ENCODE measurements at regions not wholly inside any gene's neighbourhood (a gene's known extent, or its start where the extent isn't known, plus 50 kb on each side); places are given as distances from the start of the nearest gene placed in this dataset.

GRCh38 chr4:129897111-129897510 is 801.2 kb downstream of the C4orf33 start:
- TF ChIP-seq SUZ12 (IDR thresholded peaks at IDR 0.05; ENCODE audit: extremely low read depth, insufficient read depth, insufficient read length) (no peak), YY1 (IDR thresholded peaks at IDR 0.05; ENCODE audit: insufficient read depth, insufficient read length) (no peak), ZNF274 (IDR thresholded peaks at IDR 0.05; ENCODE audit: low read depth, low read length) (no peak)
- Histone ChIP-seq H3K9me3 (ENCODE audit: insufficient read depth, low read length) (peaks cover 7% of the 10 kb centered on the region; the same call in 1 of the 2 replicates), H3K9ac (ENCODE audit: insufficient read length, low read depth) (no peak overlapping the region), H3K27me3 (ENCODE audit: insufficient read depth, insufficient read length) (no peaks in the 10 kb centered on the region), H3K36me3 (ENCODE audit: insufficient read depth, insufficient read length, low read length) (no peaks in the 10 kb centered on the region), H3K4me1 (ENCODE audit: insufficient read depth, insufficient read length) (no peaks in the 10 kb centered on the region), H3K4me3 (ENCODE audit: insufficient read length, low read depth) (no peak overlapping the region)
- no peak for DNase-seq (ENCODE audit: low read depth, low spot score)

DNA sequence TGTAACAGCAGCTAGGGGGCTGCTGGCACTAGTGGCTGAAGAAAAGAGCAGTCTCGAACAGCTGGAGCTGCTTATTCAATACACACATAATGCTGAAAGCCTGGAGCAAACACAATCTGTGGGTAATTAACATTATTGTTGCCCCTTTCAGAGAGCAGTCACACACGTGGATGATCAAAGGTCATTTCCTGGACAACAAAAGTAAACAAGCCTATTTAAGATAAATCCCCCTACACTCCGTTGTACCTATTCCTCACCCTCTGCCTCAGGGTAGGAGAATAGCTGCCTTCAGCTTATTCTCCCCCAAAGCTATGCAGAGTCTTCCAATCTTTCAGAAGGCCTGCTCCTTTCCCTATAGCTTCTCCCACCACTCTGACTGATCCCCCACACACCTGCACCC is 803.9 kb downstream of the C4orf33 start:
- Histone ChIP-seq H3K36me3 (ENCODE audit: insufficient read depth, insufficient read length, low read length) (no peaks in the 10 kb centered on the region), H3K9ac (ENCODE audit: insufficient read length, low read depth) (no peak overlapping the region), H3K27me3 (ENCODE audit: insufficient read depth, insufficient read length) (no peaks in the 10 kb centered on the region), H3K9me3 (ENCODE audit: insufficient read depth, low read length) (peaks cover 7% of the 10 kb centered on the region; the same call in 1 of the 2 replicates), H3K4me1 (ENCODE audit: insufficient read depth, insufficient read length) (no peaks in the 10 kb centered on the region), H3K4me3 (ENCODE audit: insufficient read length, low read depth) (no peak overlapping the region)
- no peak for TF ChIP-seq ZNF274 (IDR thresholded peaks at IDR 0.05; ENCODE audit: low read depth, low read length)
- TF ChIP-seq SUZ12 (IDR thresholded peaks at IDR 0.05; ENCODE audit: extremely low read depth, insufficient read depth, insufficient read length): no peak
- TF ChIP-seq YY1 (IDR thresholded peaks at IDR 0.05; ENCODE audit: insufficient read depth, insufficient read length): no peak
- no peak for DNase-seq (ENCODE audit: low read depth, low spot score)

DNA sequence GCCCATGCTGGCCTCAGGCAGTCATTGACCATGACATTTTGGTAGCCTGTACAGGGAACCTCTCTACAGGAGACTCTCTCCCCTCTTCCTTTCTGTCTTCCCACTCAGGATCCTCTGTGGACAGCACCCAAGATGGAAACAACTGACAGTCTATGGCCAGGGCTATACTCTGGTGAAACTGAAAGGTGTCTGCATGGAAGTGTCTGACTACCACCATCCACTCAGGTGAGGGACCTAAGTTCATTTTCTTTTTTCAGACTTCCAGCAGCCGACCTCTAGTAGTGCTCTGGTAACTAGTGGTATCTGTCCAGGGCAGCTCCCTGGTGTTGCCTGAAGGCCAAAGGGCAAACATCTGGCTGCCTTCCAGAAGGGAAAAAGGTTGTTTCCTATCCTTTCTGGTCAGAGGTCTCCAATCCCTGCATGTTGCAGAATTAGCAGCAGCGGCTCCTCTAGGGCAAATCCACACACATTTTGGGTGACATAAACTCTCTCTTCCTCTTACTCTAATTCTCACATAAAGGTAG is 804.5 kb downstream of the C4orf33 start:
- H3K4me1 ChIP-seq (ENCODE audit: insufficient read depth, insufficient read length): no peaks in the 10 kb centered on the region
- peaks cover 7% of the 10 kb centered on the region; the same call in 1 of the 2 replicates for H3K9me3 ChIP-seq (ENCODE audit: insufficient read depth, low read length)
- no peaks in the 10 kb centered on the region for H3K27me3 ChIP-seq (ENCODE audit: insufficient read depth, insufficient read length)
- TF ChIP-seq YY1 (IDR thresholded peaks at IDR 0.05; ENCODE audit: insufficient read depth, insufficient read length): no peak
- no peak for TF ChIP-seq ZNF274 (IDR thresholded peaks at IDR 0.05; ENCODE audit: low read depth, low read length)
- no peak for TF ChIP-seq SUZ12 (IDR thresholded peaks at IDR 0.05; ENCODE audit: extremely low read depth, insufficient read depth, insufficient read length)
- DNase-seq (ENCODE audit: low read depth, low spot score): no peak
- no peak overlapping the region for H3K9ac ChIP-seq (ENCODE audit: insufficient read length, low read depth)
- H3K4me3 ChIP-seq (ENCODE audit: insufficient read length, low read depth): no peak overlapping the region
- H3K36me3 ChIP-seq (ENCODE audit: insufficient read depth, insufficient read length, low read length): no peaks in the 10 kb centered on the region

GRCh38 chr4:129901205-129901604 is 805.3 kb downstream of the C4orf33 start:
- Histone ChIP-seq H3K36me3 (ENCODE audit: insufficient read depth, insufficient read length, low read length) (no peaks in the 10 kb centered on the region), H3K27me3 (ENCODE audit: insufficient read depth, insufficient read length) (no peaks in the 10 kb centered on the region), H3K4me1 (ENCODE audit: insufficient read depth, insufficient read length) (no peaks in the 10 kb centered on the region), H3K9ac (ENCODE audit: insufficient read length, low read depth) (no peak overlapping the region), H3K4me3 (ENCODE audit: insufficient read length, low read depth) (no peak overlapping the region), H3K9me3 (ENCODE audit: insufficient read depth, low read length) (peaks cover 7% of the 10 kb centered on the region; the same call in 1 of the 2 replicates)
- TF ChIP-seq ZNF274 (IDR thresholded peaks at IDR 0.05; ENCODE audit: low read depth, low read length) (no peak), YY1 (IDR thresholded peaks at IDR 0.05; ENCODE audit: insufficient read depth, insufficient read length) (no peak), SUZ12 (IDR thresholded peaks at IDR 0.05; ENCODE audit: extremely low read depth, insufficient read depth, insufficient read length) (no peak)
- no peak for DNase-seq (ENCODE audit: low read depth, low spot score)

GRCh38 chr4:129903861-129904260 is 807.9 kb downstream of the C4orf33 start:
- no peak overlapping the region for H3K4me3 ChIP-seq (ENCODE audit: insufficient read length, low read depth)
- TF ChIP-seq SUZ12 (IDR thresholded peaks at IDR 0.05; ENCODE audit: extremely low read depth, insufficient read depth, insufficient read length): no peak
- no peak for TF ChIP-seq ZNF274 (IDR thresholded peaks at IDR 0.05; ENCODE audit: low read depth, low read length)
- no peak for TF ChIP-seq YY1 (IDR thresholded peaks at IDR 0.05; ENCODE audit: insufficient read depth, insufficient read length)
- DNase-seq (ENCODE audit: low read depth, low spot score): no peak
- H3K36me3 ChIP-seq (ENCODE audit: insufficient read depth, insufficient read length, low read length): no peaks in the 10 kb centered on the region
- peaks cover 7% of the 10 kb centered on the region; the same call in 1 of the 2 replicates for H3K9me3 ChIP-seq (ENCODE audit: insufficient read depth, low read length)
- no peak overlapping the region for H3K9ac ChIP-seq (ENCODE audit: insufficient read length, low read depth)
- H3K4me1 ChIP-seq (ENCODE audit: insufficient read depth, insufficient read length): no peaks in the 10 kb centered on the region
- H3K27me3 ChIP-seq (ENCODE audit: insufficient read depth, insufficient read length): no peaks in the 10 kb centered on the region

GRCh38 chr4:129905256-129905655 is 809.3 kb downstream of the C4orf33 start:
- Histone ChIP-seq H3K4me3 (ENCODE audit: insufficient read length, low read depth) (no peak overlapping the region), H3K4me1 (ENCODE audit: insufficient read depth, insufficient read length) (no peaks in the 10 kb centered on the region), H3K9ac (ENCODE audit: insufficient read length, low read depth) (no peak overlapping the region), H3K27me3 (ENCODE audit: insufficient read depth, insufficient read length) (no peaks in the 10 kb centered on the region), H3K9me3 (ENCODE audit: insufficient read depth, low read length) (no peaks in the 10 kb centered on the region), H3K36me3 (ENCODE audit: insufficient read depth, insufficient read length, low read length) (no peaks in the 10 kb centered on the region)
- DNase-seq (ENCODE audit: low read depth, low spot score): no peak
- no peak for TF ChIP-seq SUZ12 (IDR thresholded peaks at IDR 0.05; ENCODE audit: extremely low read depth, insufficient read depth, insufficient read length)
- TF ChIP-seq YY1 (IDR thresholded peaks at IDR 0.05; ENCODE audit: insufficient read depth, insufficient read length): no peak
- TF ChIP-seq ZNF274 (IDR thresholded peaks at IDR 0.05; ENCODE audit: low read depth, low read length): no peak

DNA sequence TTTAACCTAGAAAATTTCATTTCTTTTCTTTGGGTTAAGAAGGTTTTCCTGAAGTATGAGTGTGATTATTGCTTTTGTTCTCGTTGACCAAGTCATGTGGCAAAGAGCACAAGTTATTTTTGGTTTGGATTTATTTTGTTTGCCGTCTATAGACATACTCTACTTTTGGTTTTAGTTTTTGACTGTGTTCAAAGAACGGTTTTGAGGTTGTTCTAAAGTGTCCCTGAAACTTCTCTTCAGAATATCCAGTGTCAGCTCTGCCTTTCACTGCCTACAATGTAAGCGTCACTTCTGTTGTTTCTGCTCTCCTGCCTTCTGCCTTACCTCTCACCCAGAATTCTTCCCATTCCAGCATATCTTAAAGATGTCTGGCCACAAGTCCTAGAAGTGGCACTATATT is 812.2 kb downstream of the C4orf33 start:
- Histone ChIP-seq H3K36me3 (ENCODE audit: insufficient read depth, insufficient read length, low read length) (no peaks in the 10 kb centered on the region), H3K9ac (ENCODE audit: insufficient read length, low read depth) (no peak overlapping the region), H3K9me3 (ENCODE audit: insufficient read depth, low read length) (no peaks in the 10 kb centered on the region), H3K27me3 (ENCODE audit: insufficient read depth, insufficient read length) (no peaks in the 10 kb centered on the region), H3K4me1 (ENCODE audit: insufficient read depth, insufficient read length) (no peaks in the 10 kb centered on the region), H3K4me3 (ENCODE audit: insufficient read length, low read depth) (no peak overlapping the region)
- DNase-seq (ENCODE audit: low read depth, low spot score): no peak
- TF ChIP-seq SUZ12 (IDR thresholded peaks at IDR 0.05; ENCODE audit: extremely low read depth, insufficient read depth, insufficient read length) (no peak), ZNF274 (IDR thresholded peaks at IDR 0.05; ENCODE audit: low read depth, low read length) (no peak), YY1 (IDR thresholded peaks at IDR 0.05; ENCODE audit: insufficient read depth, insufficient read length) (no peak)
